H1 (cell line): ENCODE measurements at regions not wholly inside any gene's neighbourhood (a gene's known extent, or its start where the extent isn't known, plus 50 kb on each side); places are given as distances from the start of the nearest gene placed in this dataset.

Experiments
- CTCF ChIA-PET: fragments of 300-600 bp; sonication (Branson Sonifier 250); formaldehyde crosslinking; loops from one replicate; lab custom pipeline; 2021; ENCODE audit not compliant: partially characterized antibody; lab: Charles Lee
- POLR2A ChIA-PET: fragments of 300-600 bp; sonication (Branson Sonifier 250); formaldehyde crosslinking; loops from one replicate; lab custom pipeline; 2021; ENCODE audit warnings: inconsistent platforms; ENCODE audit not compliant: partially characterized antibody; lab: Charles Lee
- DNase-seq, 2 experiments: peaks; one replicate each; pipeline versions ENCODE4 v3.0.0 to v3.0.0-alpha.2; 2010 to 2022; ENCODE audit warnings: low spot score in 2 of 2, low read depth in 1 of 2, mixed read lengths in 1 of 2
- FAIRE-seq: peaks from 2 replicates; lab custom pipeline; 2011; peaks lifted over from hg19 to GRCh38; lab: Jason Lieb, UNC
- H2AFZ ChIP-seq: 2 replicates; pipeline ENCODE4 v1.8.1; 2012; ENCODE audit warnings: low read length, inconsistent platforms
- H2AK5ac ChIP-seq: 2 replicates; pipeline ENCODE4 v1.6.1; 2013; ENCODE audit warnings: low read depth, low read length
- H2BK120ac ChIP-seq: replicated peaks from 2 replicates; pipeline ENCODE3; 2013; ENCODE audit warnings: low read depth, low read length, inconsistent platforms
- H2BK12ac ChIP-seq: 2 replicates; pipeline ENCODE4 v1.6.1; 2013; ENCODE audit warnings: low read depth, low read length
- H2BK15ac ChIP-seq: 2 replicates; pipeline ENCODE4 v1.6.1; 2013; ENCODE audit warnings: low read length
- H2BK20ac ChIP-seq: 2 replicates; pipeline ENCODE4 v1.6.1; 2013; ENCODE audit warnings: low read length
- H2BK5ac ChIP-seq: 2 replicates; pipeline ENCODE4 v1.6.1; 2013; ENCODE audit warnings: low read depth, low read length
- H3K14ac ChIP-seq: 2 replicates; pipeline ENCODE4 v1.6.1; 2013; ENCODE audit warnings: inconsistent platforms; ENCODE audit not compliant: insufficient read length
- H3K18ac ChIP-seq: 2 replicates; pipeline ENCODE4 v1.6.1; 2013; ENCODE audit warnings: low read length; ENCODE audit errors: extremely low read depth
- H3K23ac ChIP-seq: 2 replicates; pipeline ENCODE4 v1.6.1; 2013; ENCODE audit warnings: inconsistent platforms; ENCODE audit not compliant: insufficient read length
- H3K23me2 ChIP-seq: 2 replicates; pipeline ENCODE4 v1.6.1; 2013; ENCODE audit warnings: low read depth, low read length
- H3K27ac ChIP-seq: 2 replicates; pipeline ENCODE4 v1.6.1; 2011; ENCODE audit warnings: low read depth, low read length, inconsistent platforms
- H3K27me3 ChIP-seq, 4 experiments: replicated peaks in 1 of 4; 1 replicate in 1 of 4; 2 replicates in 3 of 4; pipeline versions ENCODE4 v1.6.1 to v1.8.1; 2011 to 2013; ENCODE audit warnings: low read length in 3 of 4, mild to moderate bottlenecking in 3 of 4, inconsistent platforms in 2 of 4, mixed read lengths in 2 of 4, moderate library complexity in 1 of 4; ENCODE audit not compliant: control insufficient read depth in 3 of 4, insufficient read depth in 3 of 4; ENCODE audit errors: extremely low read depth in 1 of 4
- H3K36me3 ChIP-seq, 4 experiments: 2 replicates each; pipeline versions ENCODE4 v1.6.1 to v1.8.1; 2011 to 2013; ENCODE audit warnings: mild to moderate bottlenecking in 4 of 4, low read length in 3 of 4, moderate library complexity in 2 of 4, control low read depth in 1 of 4, inconsistent platforms in 1 of 4; ENCODE audit not compliant: insufficient read depth in 4 of 4, control insufficient read depth in 2 of 4
- H3K4ac ChIP-seq: replicated peaks from 2 replicates; pipeline ENCODE3; 2013; ENCODE audit warnings: low read length, low read depth, mixed read lengths, inconsistent platforms; ENCODE audit not compliant: insufficient read length
- H3K4me1 ChIP-seq, 4 experiments: replicated peaks in 1 of 4; 1 replicate in 1 of 4; 2 replicates in 3 of 4; pipeline versions ENCODE4 v1.6.1 to v1.8.1; 2011 to 2013; ENCODE audit warnings: low read length in 3 of 4, inconsistent platforms in 2 of 4, mixed read lengths in 1 of 4; ENCODE audit not compliant: insufficient read depth in 4 of 4, control insufficient read depth in 3 of 4
- H3K4me2 ChIP-seq, 2 experiments: 2 replicates each; pipeline versions ENCODE4 v1.6.1 to v1.8.1; 2011 to 2013; ENCODE audit warnings: low read depth in 2 of 2, low read length in 2 of 2, control low read depth in 1 of 2, inconsistent platforms in 1 of 2, mild to moderate bottlenecking in 1 of 2; ENCODE audit not compliant: insufficient read depth in 1 of 2
- H3K4me3 ChIP-seq, 4 experiments: fragments of 200-600, 300-600 bp in 1 of 4; sonication (generic), shearing (Covaris generic), sonication (Bioruptor Twin) in 1 of 4; 2 replicates each; pipeline versions ENCODE4 v1.5.1 to v1.8.1; 2011 to 2016; ENCODE audit warnings: low read length in 4 of 4, low read depth in 3 of 4, control low read depth in 2 of 4, inconsistent platforms in 2 of 4, mild to moderate bottlenecking in 2 of 4, mixed read lengths in 1 of 4, moderate library complexity in 1 of 4; ENCODE audit not compliant: insufficient read depth in 2 of 4; ENCODE audit errors: extremely low read depth in 1 of 4
- H3K56ac ChIP-seq: replicated peaks from 2 replicates; pipeline ENCODE3; 2013; ENCODE audit warnings: low read depth, mild to moderate bottlenecking, mixed read lengths, low read length, inconsistent platforms; ENCODE audit not compliant: insufficient read length
- H3K79me1 ChIP-seq: 2 replicates; pipeline ENCODE4 v1.6.1; 2013; ENCODE audit warnings: low read depth, low read length, control low read depth
- H3K79me2 ChIP-seq, 2 experiments: 2 replicates each; pipeline versions ENCODE4 v1.6.1 to v1.8.1; 2012 to 2013; ENCODE audit warnings: low read length in 2 of 2, mild to moderate bottlenecking in 2 of 2, inconsistent platforms in 1 of 2; ENCODE audit not compliant: insufficient read depth in 2 of 2, control insufficient read depth in 1 of 2
- H3K9ac ChIP-seq, 4 experiments: replicated peaks in 1 of 4; 1 replicate in 1 of 4; 2 replicates in 3 of 4; pipeline versions ENCODE4 v1.6.1 to v1.8.1; 2011 to 2013; ENCODE audit warnings: low read depth in 3 of 4, low read length in 3 of 4, control low read depth in 2 of 4, mild to moderate bottlenecking in 2 of 4, moderate library complexity in 2 of 4, inconsistent platforms in 1 of 4; ENCODE audit errors: extremely low read depth in 1 of 4
- H3K9me3 ChIP-seq, 2 experiments: 2 replicates each; pipeline versions ENCODE4 v1.6.1 to v1.8.1; 2012 to 2013; ENCODE audit warnings: mild to moderate bottlenecking in 2 of 2, moderate library complexity in 2 of 2, control low read depth in 1 of 2, inconsistent platforms in 1 of 2, low read depth in 1 of 2, low read length in 1 of 2, mixed read lengths in 1 of 2; ENCODE audit not compliant: insufficient read depth in 2 of 2
- H4K20me1 ChIP-seq, 2 experiments: replicated peaks in 1 of 2; 2 replicates each; pipeline versions ENCODE3 to v1.8.1; 2011 to 2013; ENCODE audit warnings: inconsistent platforms in 2 of 2, low read length in 2 of 2, mild to moderate bottlenecking in 1 of 2; ENCODE audit not compliant: insufficient read depth in 2 of 2, control insufficient read depth in 1 of 2
- H4K5ac ChIP-seq: 2 replicates; pipeline ENCODE4 v1.6.1; 2013; ENCODE audit warnings: low read length, low read depth, mixed read lengths, inconsistent platforms; ENCODE audit not compliant: insufficient read length
- H4K8ac ChIP-seq: 2 replicates; pipeline ENCODE4 v1.8.0; 2013; ENCODE audit warnings: mild to moderate bottlenecking, moderate library complexity, low read length, inconsistent platforms; ENCODE audit not compliant: insufficient read depth; ENCODE audit errors: extremely low read depth
- H4K91ac ChIP-seq: replicated peaks from 2 replicates; pipeline ENCODE3; 2013; ENCODE audit warnings: low read length, mixed read lengths, inconsistent platforms; ENCODE audit not compliant: insufficient read length
- BRCA1 ChIP-seq: IDR thresholded peaks from 2 replicates; pipeline ENCODE4 v1.6.1; 2012; ENCODE audit warnings: low read depth, low read length, improper control_type of control experiment
- EP300 ChIP-seq, 2 experiments: IDR thresholded peaks; 1 replicate in 1 of 2; 2 replicates in 1 of 2; pipeline ENCODE4 v1.6.1; 2011 to 2012; ENCODE audit warnings: low read depth in 2 of 2, low read length in 2 of 2, mild to moderate bottlenecking in 2 of 2, borderline replicate concordance in 1 of 2, inconsistent platforms in 1 of 2, moderate library complexity in 1 of 2
- NRF1 ChIP-seq: IDR thresholded peaks from 2 replicates; pipeline ENCODE4 v1.6.1; 2011; ENCODE audit warnings: mild to moderate bottlenecking, low read depth, low read length, improper control_type of control experiment
- TBP ChIP-seq: IDR thresholded peaks from 2 replicates; pipeline ENCODE4 v1.6.1; 2011; ENCODE audit warnings: low read depth, low read length, improper control_type of control experiment
- TEAD4 ChIP-seq: IDR thresholded peaks from 2 replicates; pipeline ENCODE4 v1.6.1; 2012; ENCODE audit warnings: low read depth, low read length, inconsistent platforms, mixed read lengths
- WGBS, 2 experiments: shearing (Covaris generic) in 1 of 2; methylation state at CpG; one replicate each; pipeline versions ENCODE4 v1.1.6 to v1.1.7; 2013 to 2015; ENCODE audit warnings: low lambda C conversion rate in 2 of 2, mixed read lengths in 2 of 2, inconsistent platforms in 1 of 2, low coverage in 1 of 2, missing lambda C conversion rate in 1 of 2; ENCODE audit not compliant: insufficient replicate concordance in 2 of 2, insufficient coverage in 1 of 2, insufficient read length in 1 of 2; ENCODE audit errors: extremely low coverage in 1 of 2, missing lambda C conversion rate in 1 of 2; 5-methylcytosine and 5-hydroxymethylcytosine counted together

- Histone ChIP-seq H4K5ac (no peak overlapping the region), H3K9me3 (no peaks in the 10 kb centered on the region), H2AFZ (no peak overlapping the region), H2BK15ac (no peak overlapping the region), H3K4ac (no peak overlapping the region), H3K18ac (no peak overlapping the region), H3K56ac (no peak overlapping the region), H3K27me3 (no peaks in the 10 kb centered on the region), H4K91ac (no peak overlapping the region), H2AK5ac (no peak overlapping the region), H4K20me1 (no peaks in the 10 kb centered on the region), H3K23ac (no peak overlapping the region), H2BK20ac (no peak overlapping the region), H2BK12ac (no peak overlapping the region), H3K9ac (no peak overlapping the region), H3K23me2 (no peaks in the 10 kb centered on the region), H3K79me1 (no peaks in the 10 kb centered on the region), H4K8ac (no peak overlapping the region), H3K14ac (no peak overlapping the region), H3K4me3 (no peak overlapping the region), H3K4me2 (no peak overlapping the region), H2BK120ac (no peak overlapping the region), H2BK5ac (no peak overlapping the region), H3K36me3 (no peaks in the 10 kb centered on the region), H3K79me2 (no peaks in the 10 kb centered on the region), H3K4me1 (peaks cover 0 to 10% (median 4%) of the 10 kb centered on the region in 4 experiments; a peak in 3 of 7 replicates), H3K27ac (no peak overlapping the region)
- TF ChIP-seq TEAD4 (no peak), NRF1 (no peak), TBP (no peak), BRCA1 (no peak), EP300 (IDR thresholded peaks at IDR 0.05; ENCODE audit: borderline replicate concordance in 1 of 2, low read depth in 2 of 2, low read length in 2 of 2) (no peak)
- 92% methylated on average over 1 of the region's 1 CpG; no CpG with 5 or more reads in 1 of the 2 experiments for WGBS, 2 experiments
- FAIRE-seq, result no peak
- CTCF ChIA-PET, result interaction anchor here (1.0 kb wide), 1 partner anchor 105 kb away, joined by 4 read pairs; no protein-coding TSS in a partner anchor
- POLR2A ChIA-PET, result no interaction called here
- no peak for DNase-seq
Observed at GRCh38 chr1:106749906-106750305, 306.6 kb upstream of the PRMT6 start.
